ENCODE measurements at regions not wholly inside any gene's neighbourhood (a gene's known extent, or its start where the extent isn't known, plus 50 kb on each side); places are given as distances from the start of the nearest gene placed in this dataset.

- peak; percentile 47; the same call in 1 of the 2 replicates for TF ChIP-seq GATA3 (IDR thresholded peaks at IDR 0.05; ENCODE audit: low read depth, low read length)
- TF ChIP-seq GATA2 (IDR thresholded peaks at IDR 0.05; ENCODE audit: low read depth, low read length): no peak
Measured at GRCh38 chr6:22072949-22073348, 223.9 kb downstream of the PRL start.
